HG03342 (cell line): ENCODE measurements at regions not wholly inside any gene's neighbourhood (a gene's known extent, or its start where the extent isn't known, plus 50 kb on each side); places are given as distances from the start of the nearest gene placed in this dataset.

Experiments
- ATAC-seq: cut with Tn5 transposase; IDR thresholded peaks from one replicate; pipeline ENCODE4 v1.9.1; 2021; ENCODE audit warnings: mild to moderate bottlenecking, moderate library complexity; ENCODE audit not compliant: unreplicated experiment

DNA sequence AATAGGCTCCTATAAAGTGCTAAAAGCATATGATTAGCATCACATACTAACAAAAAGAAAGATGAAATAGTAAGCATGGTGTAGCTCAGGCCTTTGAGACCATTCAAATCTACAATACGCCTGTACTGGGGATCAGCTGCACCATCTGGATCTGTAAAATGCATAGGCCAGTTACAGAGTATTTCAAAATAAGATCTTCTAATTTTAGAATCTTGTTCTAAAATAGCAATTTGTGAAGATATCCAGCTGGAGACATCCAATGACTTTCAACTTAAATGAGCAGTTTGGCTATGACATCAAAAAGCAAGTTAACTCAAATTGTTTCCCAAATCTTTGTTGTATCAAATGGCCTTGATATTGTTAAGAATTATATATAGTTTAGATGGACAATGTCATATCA lies 386.3 kb downstream of the MRPS30 start:
- no peak for ATAC-seq
